ENCODE measurements at regions not wholly inside any gene's neighbourhood (a gene's known extent, or its start where the extent isn't known, plus 50 kb on each side); places are given as distances from the start of the nearest gene placed in this dataset.
A peak's percentile ranks its signal among the peaks of the same experiment; 100 is the strongest.

DNA sequence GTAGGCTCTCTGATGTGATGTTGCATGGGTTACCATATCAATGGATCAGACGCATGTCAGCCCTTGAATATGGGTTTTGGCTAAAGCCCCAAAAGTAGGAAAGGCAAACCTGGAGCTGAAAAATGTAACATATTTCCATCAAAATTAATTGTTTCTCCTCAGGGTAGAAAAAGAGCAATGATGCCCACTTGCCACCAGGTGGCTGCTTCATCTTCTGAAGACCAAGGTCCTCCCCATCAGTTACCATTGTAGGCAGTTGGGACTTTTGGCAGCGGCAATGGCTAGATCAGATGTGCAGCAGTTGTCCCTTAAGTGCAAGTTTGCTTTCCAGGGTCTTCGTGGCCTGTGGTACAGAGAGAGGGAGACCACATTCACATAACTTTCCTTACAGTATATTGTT is 118.2 kb downstream of the NAF1 start:
- TF ChIP-seq, protein P1, sequence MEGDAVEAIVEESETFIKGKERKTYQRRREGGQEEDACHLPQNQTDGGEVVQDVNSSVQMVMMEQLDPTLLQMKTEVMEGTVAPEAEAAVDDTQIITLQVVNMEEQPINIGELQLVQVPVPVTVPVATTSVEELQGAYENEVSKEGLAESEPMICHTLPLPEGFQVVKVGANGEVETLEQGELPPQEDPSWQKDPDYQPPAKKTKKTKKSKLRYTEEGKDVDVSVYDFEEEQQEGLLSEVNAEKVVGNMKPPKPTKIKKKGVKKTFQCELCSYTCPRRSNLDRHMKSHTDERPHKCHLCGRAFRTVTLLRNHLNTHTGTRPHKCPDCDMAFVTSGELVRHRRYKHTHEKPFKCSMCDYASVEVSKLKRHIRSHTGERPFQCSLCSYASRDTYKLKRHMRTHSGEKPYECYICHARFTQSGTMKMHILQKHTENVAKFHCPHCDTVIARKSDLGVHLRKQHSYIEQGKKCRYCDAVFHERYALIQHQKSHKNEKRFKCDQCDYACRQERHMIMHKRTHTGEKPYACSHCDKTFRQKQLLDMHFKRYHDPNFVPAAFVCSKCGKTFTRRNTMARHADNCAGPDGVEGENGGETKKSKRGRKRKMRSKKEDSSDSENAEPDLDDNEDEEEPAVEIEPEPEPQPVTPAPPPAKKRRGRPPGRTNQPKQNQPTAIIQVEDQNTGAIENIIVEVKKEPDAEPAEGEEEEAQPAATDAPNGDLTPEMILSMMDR (IDR thresholded peaks at IDR 0.05) = peak in 1 of 4 experiments; percentile 10
- no peak for TF ChIP-seq POLR2A (IDR thresholded peaks at IDR 0.05)

Measured in uterus (tissue), 2 donors.